SKM-1 treated with dmso at 0.1 percent for 144 hours (cell line): ENCODE measurements at regions not wholly inside any gene's neighbourhood (a gene's known extent, or its start where the extent isn't known, plus 50 kb on each side); places are given as distances from the start of the nearest gene placed in this dataset.

Source experiments
- DNase-seq: peaks from one replicate; lab custom pipeline; 2025; ENCODE audit not compliant: unreplicated experiment; lab: John Stamatoyannopoulos, UW

DNA sequence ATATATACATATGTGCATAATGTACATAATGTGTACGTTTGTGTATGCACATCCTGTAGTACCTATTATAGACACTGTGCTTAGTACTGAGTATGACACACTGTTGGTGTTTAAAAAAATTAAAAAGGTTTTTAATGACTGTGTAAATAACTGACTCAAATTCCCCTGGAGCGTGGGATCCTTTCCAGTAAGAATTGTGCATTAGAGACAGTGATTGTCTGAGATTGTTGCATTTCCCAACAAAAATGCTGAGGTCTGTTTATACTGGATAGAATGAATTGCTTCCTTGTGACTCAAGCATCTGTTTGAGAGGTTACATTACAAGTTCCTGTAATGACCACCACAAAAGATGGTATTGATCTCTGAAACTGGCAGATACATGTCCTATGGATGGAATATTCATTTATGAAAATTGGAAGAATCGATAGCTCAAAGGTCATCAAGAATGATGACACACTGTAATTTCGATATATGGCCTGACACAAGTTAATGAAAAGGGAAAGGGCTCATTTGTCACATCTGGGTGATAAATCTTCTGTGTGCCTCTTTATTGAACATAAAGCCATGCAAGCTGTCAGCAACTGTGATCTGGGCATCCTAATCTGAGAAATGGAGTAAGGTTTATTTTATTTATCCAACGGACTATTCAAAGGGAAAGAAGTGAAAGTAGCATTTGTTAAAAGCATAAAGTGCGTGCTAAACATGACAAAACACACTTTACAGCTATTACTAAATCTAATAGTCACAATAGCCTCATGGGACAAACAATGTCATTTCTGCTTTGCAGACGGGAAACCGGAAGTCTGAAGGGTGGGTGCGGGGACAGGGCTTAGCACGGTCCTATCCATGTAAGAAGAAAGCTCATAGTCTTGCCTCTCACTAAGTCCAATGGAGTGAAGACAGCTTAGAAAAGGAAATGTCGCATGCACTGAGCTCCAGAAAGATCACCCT, 228.8 kb downstream of the CDH11 start:
- DNase-seq: no peak

DNA sequence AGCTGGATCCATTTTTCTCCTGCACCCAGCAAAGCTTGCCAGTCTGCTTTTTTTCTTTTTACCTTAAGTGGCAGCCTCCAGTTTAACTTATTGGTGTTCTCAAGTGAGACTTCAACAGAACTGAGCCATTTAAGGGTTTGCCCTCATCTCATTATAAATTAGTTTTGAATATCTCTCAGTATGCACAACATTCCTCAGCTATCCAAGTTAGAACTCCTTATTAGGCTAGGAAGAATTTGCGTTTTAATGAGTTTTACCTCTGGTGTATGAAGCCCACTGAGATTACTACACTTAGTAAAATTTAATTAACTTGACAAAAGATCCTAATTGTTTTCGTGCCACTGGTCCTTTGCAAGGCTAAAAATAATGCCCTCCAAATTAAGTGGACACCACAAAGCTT, 232.4 kb downstream of the CDH11 start:
- no peak for DNase-seq

DNA sequence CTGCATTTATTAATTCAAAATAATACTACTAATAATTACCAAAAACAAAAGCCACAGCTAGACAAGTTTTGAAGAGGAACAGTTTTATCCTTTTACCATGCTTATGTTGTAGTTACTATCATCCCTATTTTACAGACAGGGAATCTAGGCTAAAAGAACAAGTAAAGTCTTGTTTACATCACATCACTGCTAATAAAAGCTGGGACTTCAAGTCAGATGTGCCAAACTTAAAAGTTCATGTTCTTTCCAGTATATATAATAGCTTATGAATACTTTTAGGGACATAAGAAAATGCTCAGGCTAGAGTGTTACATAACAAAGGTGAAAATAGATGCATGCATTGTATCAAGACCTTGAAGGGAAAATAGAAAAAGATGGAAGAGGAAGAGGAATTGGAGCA, 234.2 kb downstream of the CDH11 start:
- DNase-seq: no peak

- DNase-seq: no peak
Measured at GRCh38 chr16:64882078-64882784, 239.6 kb downstream of the CDH11 start.

- DNase-seq: no peak
Measured at GRCh38 chr16:64880994-64881393, 240.9 kb downstream of the CDH11 start.

DNA sequence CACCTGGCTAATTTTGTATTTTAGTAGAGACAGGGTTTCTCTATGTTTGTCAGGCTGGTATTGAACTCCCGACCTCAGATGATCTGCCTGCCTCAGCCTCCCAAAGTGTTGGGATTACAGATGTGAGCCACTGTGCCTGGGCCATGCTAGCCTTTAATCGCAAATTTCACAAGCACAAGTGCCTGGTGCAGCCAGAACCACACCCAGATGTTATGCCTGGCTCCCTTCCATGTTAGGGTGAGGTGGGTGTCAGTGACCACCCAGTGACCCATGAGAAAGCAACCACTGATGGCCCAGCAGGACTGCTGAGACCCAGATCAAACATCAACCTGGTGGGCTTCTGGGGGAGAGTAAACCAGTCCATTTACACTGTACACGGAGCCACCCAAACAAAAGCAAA, 241.9 kb downstream of the CDH11 start:
- DNase-seq: no peak

DNA sequence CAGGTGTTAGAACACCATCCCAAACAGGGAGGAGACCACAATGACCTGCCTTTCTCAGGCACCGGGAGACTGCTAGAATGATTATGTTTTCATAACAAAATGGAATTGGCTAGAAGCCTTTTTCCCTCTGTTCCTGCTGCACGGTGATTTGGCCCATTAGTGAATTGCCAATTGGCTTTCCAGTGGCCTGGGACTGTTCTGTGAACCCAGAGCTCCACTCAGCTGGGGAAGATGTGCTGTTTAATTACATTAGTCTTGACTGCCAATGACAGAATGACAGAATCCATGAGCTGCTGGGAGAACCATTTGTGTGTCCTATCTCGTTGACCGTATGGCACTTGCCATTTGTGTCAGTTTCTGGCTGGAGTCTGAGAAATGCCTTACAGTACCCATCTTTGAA, 242.9 kb downstream of the CDH11 start:
- no peak for DNase-seq

GRCh38 chr16:64872101-64872500, 249.8 kb downstream of the CDH11 start:
- no peak for DNase-seq

GRCh38 chr16:64870859-64871258, 251.0 kb downstream of the CDH11 start:
- DNase-seq: no peak

- DNase-seq: no peak
Measured at GRCh38 chr16:64869781-64870180, 252.1 kb downstream of the CDH11 start.

- DNase-seq: no peak
Measured at GRCh38 chr16:64866021-64866420, 255.8 kb downstream of the CDH11 start.

GRCh38 chr16:64865069-64865696, 256.7 kb downstream of the CDH11 start:
- DNase-seq: no peak

DNA sequence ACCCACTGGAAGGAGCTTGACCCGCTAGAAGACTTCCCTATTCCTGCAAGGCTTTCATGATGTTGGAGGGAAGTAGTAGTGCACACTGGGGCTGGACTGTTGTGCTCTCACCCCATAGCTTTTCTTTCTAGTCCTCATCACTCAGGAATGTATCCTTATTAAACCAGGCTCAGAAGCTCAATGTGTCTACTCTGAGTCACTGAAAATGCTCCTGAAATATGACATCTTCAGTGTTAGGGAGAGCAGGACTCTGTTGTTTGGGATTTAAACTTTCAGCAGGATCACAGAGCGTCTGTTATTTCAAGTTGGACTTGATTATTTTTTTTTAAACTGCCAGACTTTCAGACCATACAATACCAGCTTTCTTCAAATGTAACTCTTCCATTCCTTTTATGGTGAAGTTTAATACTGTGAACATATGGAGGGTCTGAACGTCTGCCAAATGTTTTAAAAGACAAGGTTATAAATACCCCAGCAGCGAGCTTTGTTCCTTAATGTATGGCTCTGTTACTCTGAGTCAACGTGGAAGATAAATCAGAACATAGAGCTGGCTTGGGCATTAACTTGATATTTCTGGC, 257.5 kb downstream of the CDH11 start:
- DNase-seq: no peak

DNA sequence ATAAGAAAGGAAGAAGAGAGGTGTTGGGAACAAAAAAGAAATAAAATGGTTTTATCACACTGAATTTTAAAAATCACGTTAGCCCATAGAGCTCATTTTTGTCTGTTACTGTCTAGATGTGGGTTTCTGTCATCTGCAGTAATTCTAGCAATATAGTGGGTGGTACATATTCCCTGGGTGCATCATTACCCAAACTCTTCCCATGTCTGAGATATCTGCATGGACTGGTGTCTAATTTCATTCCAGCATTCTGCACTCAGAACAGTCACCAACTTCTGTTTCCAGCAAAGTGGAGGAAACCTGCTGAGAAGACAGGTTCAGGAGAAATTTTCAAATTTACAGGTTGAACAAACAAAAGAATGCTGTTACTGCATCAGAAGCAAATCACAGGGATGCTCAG, 263.8 kb downstream of the CDH11 start:
- no peak for DNase-seq

DNA sequence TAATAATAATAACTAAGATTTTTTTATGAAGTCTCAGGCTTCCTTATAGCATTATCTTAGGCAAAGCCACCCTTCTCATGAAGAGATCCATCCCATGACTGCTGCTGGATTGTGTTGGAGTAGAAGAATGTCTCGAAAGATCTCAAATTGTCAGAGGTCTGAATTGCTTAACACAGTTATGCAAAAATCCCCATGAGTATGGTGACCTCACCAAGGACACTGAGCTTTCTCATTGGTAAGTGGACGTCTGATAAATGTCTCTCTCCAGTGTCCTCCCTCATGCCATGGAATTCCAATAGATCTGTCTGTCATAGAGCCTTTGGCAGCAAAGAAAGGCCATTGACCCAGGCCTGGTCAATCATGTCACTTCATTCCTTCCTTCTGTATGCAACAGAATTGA, 264.5 kb downstream of the CDH11 start:
- no peak for DNase-seq

- no peak for DNase-seq
Measured at GRCh38 chr16:64853551-64853950, 268.3 kb downstream of the CDH11 start.

DNA sequence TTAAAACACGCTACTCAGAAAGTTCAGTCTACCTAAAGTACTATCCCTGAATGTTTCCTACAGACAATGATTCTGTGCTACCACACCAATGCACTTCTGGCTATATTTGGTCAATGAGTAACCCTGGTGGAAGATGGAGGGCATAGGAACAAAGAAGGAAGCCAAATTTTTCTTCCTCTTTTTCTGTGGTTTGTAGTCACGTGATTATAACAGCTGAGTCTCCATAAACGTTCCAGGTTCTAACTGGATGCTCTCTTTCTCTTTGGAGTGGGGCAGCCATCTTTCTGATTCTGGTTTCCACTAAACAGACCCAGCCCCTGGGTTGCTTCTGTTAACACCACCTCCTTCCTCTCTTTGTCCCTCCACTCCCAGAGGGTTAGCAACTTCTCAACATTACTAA, 274.9 kb downstream of the CDH11 start:
- no peak for DNase-seq

GRCh38 chr16:64845071-64845470, 276.8 kb downstream of the CDH11 start:
- no peak for DNase-seq

GRCh38 chr16:64841482-64841881, 280.4 kb downstream of the CDH11 start:
- no peak for DNase-seq

DNA sequence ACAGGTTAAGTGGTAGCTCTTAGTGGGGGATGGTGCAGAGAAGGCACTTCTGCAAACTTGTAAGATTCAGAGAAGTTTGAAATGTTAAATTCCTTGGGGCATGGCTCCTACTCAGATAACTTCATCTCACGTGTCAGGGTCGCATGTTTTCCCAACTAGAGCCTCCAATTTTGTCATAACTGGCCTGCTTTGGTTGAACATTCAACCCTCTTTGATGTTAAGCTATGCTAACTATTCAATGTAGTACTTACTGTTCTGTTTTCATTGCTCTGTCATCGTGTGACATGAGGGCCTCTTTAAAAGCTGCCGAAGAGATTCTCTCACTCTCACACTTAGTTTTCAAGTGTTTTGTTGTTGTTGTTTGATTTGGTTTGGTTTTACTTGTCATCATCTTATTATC, 280.8 kb downstream of the CDH11 start:
- DNase-seq: no peak

DNA sequence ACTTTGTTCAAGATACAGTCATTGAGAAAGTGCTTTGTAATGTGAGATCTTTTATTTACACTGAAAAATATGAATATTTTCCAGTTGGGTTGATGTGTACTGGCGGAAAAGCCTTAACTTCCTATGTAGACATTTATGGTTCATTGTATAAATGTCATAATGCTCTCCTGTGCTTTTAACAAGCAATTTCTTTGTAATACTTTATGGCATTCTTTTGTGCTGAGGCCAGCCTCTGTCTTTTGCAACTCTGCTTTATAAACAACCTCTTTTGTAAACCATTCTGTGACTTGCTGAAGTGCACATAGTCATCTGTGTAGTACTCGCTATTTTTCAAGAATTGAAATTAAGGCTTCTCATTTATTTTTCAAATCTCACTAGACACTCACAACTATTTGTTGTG, 291.2 kb downstream of the CDH11 start:
- no peak for DNase-seq

DNA sequence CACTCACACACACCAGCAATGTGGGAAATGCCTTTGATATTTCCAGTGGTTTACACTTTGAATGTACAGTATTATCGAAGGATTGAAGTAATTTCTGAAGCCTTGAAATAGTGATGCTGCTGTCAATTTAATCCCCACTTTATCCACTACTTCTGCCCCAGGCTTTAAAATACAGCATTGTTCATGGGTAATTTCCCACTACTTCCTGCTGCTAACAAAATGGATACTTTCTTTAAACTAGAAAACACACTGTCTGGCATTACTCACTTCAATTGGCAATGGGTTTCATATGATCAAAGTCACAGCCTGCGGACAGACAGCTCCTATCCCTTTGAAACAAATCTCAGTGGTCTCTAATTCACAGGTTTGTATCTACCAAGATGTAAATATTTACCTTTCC, 292.2 kb downstream of the CDH11 start:
- no peak for DNase-seq
